Spleen (tissue), 7 donors: ENCODE measurements at regions not wholly inside any gene's neighbourhood (a gene's known extent, or its start where the extent isn't known, plus 50 kb on each side); places are given as distances from the start of the nearest gene placed in this dataset.
"Not testable (repeated sequence)": the region's sequence is repeated elsewhere in the genome, so short reads cannot be mapped to it uniquely, and the experiment has no call there.

Experiments used
- POLR2A ChIP-seq, 3 donors: fragments of 450-650 bp; IDR thresholded peaks; one replicate each; pipeline ENCODE4 v1.5.1; 2017; ENCODE audit warnings: antibody characterized with exemption in 3 of 3, mild to moderate bottlenecking in 1 of 3
- POLR2AphosphoS5 ChIP-seq, 3 donors: sonication (generic); formaldehyde crosslinking; IDR thresholded peaks; one replicate each; pipeline ENCODE4 v1.5.1; 2017; ENCODE audit warnings: antibody characterized with exemption in 3 of 3
- TF ChIP-seq, protein P1 (sequence below), 11 experiments: fragments of 200-600 bp in 7 of 11; fragments of 450-650 bp in 4 of 11; sonication (generic) in 4 of 11; IDR thresholded peaks in 8 of 11; conservative IDR thresholded peaks in 3 of 11; 1 replicate in 7 of 11; 2 replicates in 4 of 11; pipeline versions ENCODE4 v1.4.0 to v1.8.0; 2016 to 2021; ENCODE audit warnings: antibody characterized with exemption in 11 of 11, inconsistent platforms in 4 of 11, mild to moderate bottlenecking in 1 of 11
- donor health status: DM: no; HTN: no; CAD: no; lungs with moderate emphysema.
- donor health status: DM: no; HTN: no; CAD: no.
- donor health status: DM: no; HTN: no; CAD: no.

DNA sequence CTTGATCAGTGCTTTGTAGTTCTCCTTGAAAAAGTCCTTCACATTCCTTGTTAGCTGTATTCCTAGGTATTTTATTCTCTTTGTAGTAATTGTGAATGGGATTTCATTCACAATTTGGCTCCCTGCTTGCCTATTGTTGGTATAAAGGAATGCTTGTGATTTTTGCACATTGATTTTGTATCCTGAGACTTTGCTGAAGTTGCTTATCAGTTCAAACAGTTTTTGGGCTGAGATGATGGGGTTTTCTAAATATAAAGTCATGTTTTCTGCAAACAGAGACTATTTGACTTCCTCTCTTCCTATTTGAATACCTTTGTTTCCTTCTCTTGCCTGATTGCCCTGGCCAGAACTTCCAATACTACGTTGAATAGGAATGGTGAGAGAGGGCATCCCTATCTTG is 462.5 kb upstream of the GCFC2 start:
- TF ChIP-seq, protein P1, sequence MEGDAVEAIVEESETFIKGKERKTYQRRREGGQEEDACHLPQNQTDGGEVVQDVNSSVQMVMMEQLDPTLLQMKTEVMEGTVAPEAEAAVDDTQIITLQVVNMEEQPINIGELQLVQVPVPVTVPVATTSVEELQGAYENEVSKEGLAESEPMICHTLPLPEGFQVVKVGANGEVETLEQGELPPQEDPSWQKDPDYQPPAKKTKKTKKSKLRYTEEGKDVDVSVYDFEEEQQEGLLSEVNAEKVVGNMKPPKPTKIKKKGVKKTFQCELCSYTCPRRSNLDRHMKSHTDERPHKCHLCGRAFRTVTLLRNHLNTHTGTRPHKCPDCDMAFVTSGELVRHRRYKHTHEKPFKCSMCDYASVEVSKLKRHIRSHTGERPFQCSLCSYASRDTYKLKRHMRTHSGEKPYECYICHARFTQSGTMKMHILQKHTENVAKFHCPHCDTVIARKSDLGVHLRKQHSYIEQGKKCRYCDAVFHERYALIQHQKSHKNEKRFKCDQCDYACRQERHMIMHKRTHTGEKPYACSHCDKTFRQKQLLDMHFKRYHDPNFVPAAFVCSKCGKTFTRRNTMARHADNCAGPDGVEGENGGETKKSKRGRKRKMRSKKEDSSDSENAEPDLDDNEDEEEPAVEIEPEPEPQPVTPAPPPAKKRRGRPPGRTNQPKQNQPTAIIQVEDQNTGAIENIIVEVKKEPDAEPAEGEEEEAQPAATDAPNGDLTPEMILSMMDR (IDR thresholded peaks at IDR 0.05 in 8 of 11, conservative IDR thresholded peaks at IDR 0.05 in 3 of 11) = not testable (repeated sequence)
- TF ChIP-seq POLR2AphosphoS5, POLR2A (IDR thresholded peaks at IDR 0.05): not testable (repeated sequence)
